Thoracic aorta (tissue), 2 donors: ENCODE measurements at regions not wholly inside any gene's neighbourhood (a gene's known extent, or its start where the extent isn't known, plus 50 kb on each side); places are given as distances from the start of the nearest gene placed in this dataset.

Source experiments
- ATAC-seq: fragments of 150-250 bp; one replicate; pipeline ENCODE4 v1.8.0; 2017; ENCODE audit warnings: low read depth; ENCODE audit not compliant: insufficient number of reproducible peaks, low FRiP score
- DNase-seq: peaks from one replicate; pipeline ENCODE4 v3.0.0-alpha.2; 2020; ENCODE audit warnings: low spot score
- H3K27ac ChIP-seq, 2 donors: fragments of 200-600 bp; sonication (generic); 1 replicate in 1 of 2; 2 replicates in 1 of 2; pipeline ENCODE4 v1.5.1; 2016; ENCODE audit warnings: mild to moderate bottlenecking in 2 of 2, moderate library complexity in 2 of 2
- H3K27me3 ChIP-seq: fragments of 200-600 bp; sonication (generic); replicated peaks from 2 replicates; pipeline ENCODE4 v1.6.0; 2016; ENCODE audit warnings: mild to moderate bottlenecking; ENCODE audit not compliant: insufficient read depth
- H3K36me3 ChIP-seq: fragments of 200-600 bp; sonication (generic); one replicate; pipeline ENCODE4 v1.5.1; 2016
- H3K4me1 ChIP-seq, 2 donors: fragments of 200-600 bp; sonication (generic); 1 replicate in 1 of 2; 2 replicates in 1 of 2; pipeline versions ENCODE4 v1.5.1 to v1.6.0; 2016; ENCODE audit warnings: low read depth in 2 of 2, mild to moderate bottlenecking in 1 of 2; ENCODE audit not compliant: control insufficient read depth in 1 of 2
- H3K4me3 ChIP-seq: fragments of 200-600 bp; sonication (generic); 2 replicates; pipeline ENCODE4 v1.5.1; 2016; ENCODE audit warnings: mild to moderate bottlenecking
- H3K9me3 ChIP-seq: fragments of 200-600 bp; sonication (generic); 2 replicates; pipeline ENCODE4 v1.5.1; 2016
- CTCF ChIP-seq: fragments of 200-600 bp; sonication (generic); IDR thresholded peaks from one replicate; pipeline ENCODE4 v1.5.1; 2019; ENCODE audit warnings: antibody characterized with exemption

- Histone ChIP-seq H3K4me3 (peak overlapping the region; percentile 40), H3K4me1 (peaks cover 7 to 28% of the 10 kb centered on the region in 2 donors), H3K27ac (peak overlapping the region; percentile 37 to 72), H3K36me3 (no peaks in the 10 kb centered on the region), H3K27me3 (no peaks in the 10 kb centered on the region), H3K9me3 (no peaks in the 10 kb centered on the region)
- ATAC-seq (no peak), DNase-seq (no peak)
- TF ChIP-seq CTCF = no peak
Observed at GRCh38 chr20:54340206-54340605, 132.3 kb downstream of the PFDN4 start.

GRCh38 chr20:54340667-54341081 is 132.8 kb downstream of the PFDN4 start:
- no peaks in the 10 kb centered on the region for H3K27me3 ChIP-seq
- H3K36me3 ChIP-seq = no peaks in the 10 kb centered on the region
- no peak for TF ChIP-seq CTCF
- H3K9me3 ChIP-seq = no peaks in the 10 kb centered on the region
- peaks cover 11 to 32% of the 10 kb centered on the region in 2 donors for H3K4me1 ChIP-seq
- peak overlapping the region; percentile 37 to 72 for H3K27ac ChIP-seq
- no peak for ATAC-seq
- H3K4me3 ChIP-seq = peak overlapping the region; percentile 40
- DNase-seq = no peak

- DNase-seq (no peak), ATAC-seq (no peak)
- H3K4me3 ChIP-seq = no peak overlapping the region
- H3K4me1 ChIP-seq = peaks cover 18 to 39% of the 10 kb centered on the region in 2 donors
- no peak for TF ChIP-seq CTCF
- no peak overlapping the region for H3K27ac ChIP-seq
- no peaks in the 10 kb centered on the region for H3K27me3 ChIP-seq
- H3K36me3 ChIP-seq = no peaks in the 10 kb centered on the region
- H3K9me3 ChIP-seq = no peaks in the 10 kb centered on the region
Observed at GRCh38 chr20:54342258-54342920, 133.0 kb upstream of the DOK5 start.

- no peaks in the 10 kb centered on the region for H3K36me3 ChIP-seq
- DNase-seq (no peak), ATAC-seq (no peak)
- H3K4me1 ChIP-seq = peaks cover 18 to 39% of the 10 kb centered on the region in 2 donors
- H3K4me3 ChIP-seq = no peak overlapping the region
- H3K9me3 ChIP-seq = no peaks in the 10 kb centered on the region
- no peak for TF ChIP-seq CTCF
- no peaks in the 10 kb centered on the region for H3K27me3 ChIP-seq
- H3K27ac ChIP-seq = no peak overlapping the region
Observed at GRCh38 chr20:54343099-54343498, 132.3 kb upstream of the DOK5 start.

GRCh38 chr20:54343634-54344033 is 131.8 kb upstream of the DOK5 start:
- Histone ChIP-seq H3K27ac (no peak overlapping the region), H3K4me3 (no peak overlapping the region), H3K4me1 (peaks cover 18 to 39% of the 10 kb centered on the region in 2 donors), H3K36me3 (no peaks in the 10 kb centered on the region), H3K27me3 (no peaks in the 10 kb centered on the region), H3K9me3 (no peaks in the 10 kb centered on the region)
- ATAC-seq (no peak), DNase-seq (no peak)
- TF ChIP-seq CTCF = no peak
